Hematopoietic multipotent progenitor cell treated with erythropoietin and hydrocortisone succinate and interleukin-3 and kit ligand, for 15 days (in vitro differentiated cells): ENCODE measurements at regions not wholly inside any gene's neighbourhood (a gene's known extent, or its start where the extent isn't known, plus 50 kb on each side); places are given as distances from the start of the nearest gene placed in this dataset.

Source experiments
- DNase-seq: peaks from one replicate; pipeline ENCODE4 v3.0.0-alpha.2; 2015; ENCODE audit warnings: low spot score

GRCh38 chr5:136811086-136811485 is 445.7 kb upstream of the TRPC7 start:
- no peak for DNase-seq

GRCh38 chr5:136810261-136810801 is 445.0 kb upstream of the TRPC7 start:
- DNase-seq, result no peak

- DNase-seq, result no peak
Measured at GRCh38 chr5:136809382-136809781, 444.0 kb upstream of the TRPC7 start.

- no peak for DNase-seq
Measured at GRCh38 chr5:136808756-136809155, 443.4 kb upstream of the TRPC7 start.

GRCh38 chr5:136805466-136805865 is 440.1 kb upstream of the TRPC7 start:
- no peak for DNase-seq

- no peak for DNase-seq
Measured at GRCh38 chr5:136802383-136802782, 437.0 kb upstream of the TRPC7 start.

- DNase-seq, result no peak
Measured at GRCh38 chr5:136799806-136800372, 434.5 kb upstream of the TRPC7 start.

- DNase-seq, result no peak
Measured at GRCh38 chr5:136793300-136793699, 428.0 kb upstream of the TRPC7 start.

- no peak for DNase-seq
Measured at GRCh38 chr5:136781464-136781863, 416.1 kb upstream of the TRPC7 start.

GRCh38 chr5:136780518-136780917 is 415.2 kb upstream of the TRPC7 start:
- no peak for DNase-seq

- no peak for DNase-seq
Measured at GRCh38 chr5:136776022-136776927, 410.9 kb upstream of the TRPC7 start.

- no peak for DNase-seq
Measured at GRCh38 chr5:136772491-136772890, 407.1 kb upstream of the TRPC7 start.

GRCh38 chr5:136769900-136770684 is 404.7 kb upstream of the TRPC7 start:
- DNase-seq, result peak; percentile 2

GRCh38 chr5:136769093-136769492 is 403.7 kb upstream of the TRPC7 start:
- no peak for DNase-seq

GRCh38 chr5:136768457-136768856 is 403.1 kb upstream of the TRPC7 start:
- no peak for DNase-seq

GRCh38 chr5:136766456-136766855 is 401.1 kb upstream of the TRPC7 start:
- DNase-seq, result no peak

- DNase-seq, result no peak
Measured at GRCh38 chr5:136764601-136765000, 399.3 kb upstream of the TRPC7 start.

- DNase-seq, result no peak
Measured at GRCh38 chr5:136763548-136763947, 398.2 kb upstream of the TRPC7 start.

- no peak for DNase-seq
Measured at GRCh38 chr5:136754216-136754615, 388.9 kb upstream of the TRPC7 start.

- DNase-seq, result no peak
Measured at GRCh38 chr5:136750224-136750862, 385.0 kb upstream of the TRPC7 start.

GRCh38 chr5:136749016-136749415 is 383.7 kb upstream of the TRPC7 start:
- no peak for DNase-seq

GRCh38 chr5:136743052-136743451 is 377.7 kb upstream of the TRPC7 start:
- DNase-seq, result no peak
